GM12891 (cell line): ENCODE measurements at regions not wholly inside any gene's neighbourhood (a gene's known extent, or its start where the extent isn't known, plus 50 kb on each side); places are given as distances from the start of the nearest gene placed in this dataset.

Source experiments
- POLR2A ChIP-seq: IDR thresholded peaks from 2 replicates; pipeline ENCODE4 v1.6.1; 2011; ENCODE audit warnings: low read depth, low read length, control low read depth
- POLR2AphosphoS5 ChIP-seq: IDR thresholded peaks from 2 replicates; pipeline ENCODE4 v1.6.1; 2011; ENCODE audit warnings: low read depth, low read length, control low read depth
- SPI1 ChIP-seq: IDR thresholded peaks from 2 replicates; pipeline ENCODE4 v1.6.1; 2011; ENCODE audit warnings: low read depth, low read length, control low read depth
- TAF1 ChIP-seq: IDR thresholded peaks from 2 replicates; pipeline ENCODE4 v1.6.1; 2011; ENCODE audit warnings: low read depth, low read length, control low read depth

GRCh38 chr10:33086100-33086499 lies 128.1 kb upstream of the ITGB1 start:
- TF ChIP-seq POLR2AphosphoS5 (no peak), POLR2A (no peak), TAF1 (no peak), SPI1 (no peak)
